Neural progenitor cell (in vitro differentiated cells): ENCODE measurements at regions not wholly inside any gene's neighbourhood (a gene's known extent, or its start where the extent isn't known, plus 50 kb on each side); places are given as distances from the start of the nearest gene placed in this dataset.

Source experiments
- DNase-seq: peaks from one replicate; pipeline ENCODE4 v3.0.0-alpha.2; 2016; ENCODE audit warnings: low spot score
- H2AFZ ChIP-seq: fragments of 200-600 bp; sonication (generic); replicated peaks from 2 replicates; pipeline ENCODE4 v1.6.1; 2016; ENCODE audit warnings: antibody characterized with exemption
- H3F3A ChIP-seq: fragments of 200-600 bp; sonication (generic); 2 replicates; pipeline ENCODE4 v1.6.1; 2016; ENCODE audit warnings: antibody characterized with exemption, low read depth
- H3K27ac ChIP-seq: fragments of 200-600 bp; sonication (generic); 2 replicates; pipeline ENCODE4 v1.5.1; 2016; ENCODE audit warnings: mild to moderate bottlenecking
- H3K27me3 ChIP-seq: fragments of 200-600 bp; sonication (generic); 2 replicates; pipeline ENCODE4 v1.6.1; 2016; ENCODE audit warnings: mild to moderate bottlenecking, moderate library complexity
- H3K36me3 ChIP-seq: fragments of 200-600 bp; sonication (generic); 2 replicates; pipeline ENCODE4 v1.5.1; 2016
- H3K4me1 ChIP-seq: fragments of 200-600 bp; sonication (generic); 2 replicates; pipeline ENCODE4 v1.6.1; 2016; ENCODE audit warnings: mixed run types
- H3K4me2 ChIP-seq: fragments of 200-600 bp; sonication (generic); 2 replicates; pipeline ENCODE4 v1.6.1; 2016
- H3K4me3 ChIP-seq: fragments of 200-600 bp; sonication (generic); 2 replicates; pipeline ENCODE4 v1.5.1; 2016
- H3K79me2 ChIP-seq: fragments of 200-600 bp; sonication (generic); 2 replicates; pipeline ENCODE4 v1.6.1; 2016; ENCODE audit warnings: low read depth
- H3K9ac ChIP-seq: fragments of 200-600 bp; sonication (generic); 2 replicates; pipeline ENCODE4 v1.6.1; 2016
- H3K9me3 ChIP-seq: fragments of 200-600 bp; sonication (generic); 2 replicates; pipeline ENCODE4 v1.5.1; 2016; ENCODE audit warnings: low read depth
- H4K20me1 ChIP-seq: fragments of 200-600 bp; sonication (generic); 2 replicates; pipeline ENCODE4 v1.6.1; 2016; ENCODE audit warnings: low read depth
- H3K27ac Mint-ChIP-seq: 3 replicates; pipeline ENCODE4 v1.8.0; 2021; ENCODE audit warnings: mixed read lengths
- H3K27me3 Mint-ChIP-seq: 2 replicates; pipeline ENCODE4 v1.8.0; 2022; ENCODE audit warnings: low read depth, mild to moderate bottlenecking, inconsistent platforms, moderate library complexity, mixed read lengths; ENCODE audit not compliant: insufficient read depth
- H3K36me3 Mint-ChIP-seq: 3 replicates; pipeline ENCODE4 v1.8.0; 2021; ENCODE audit warnings: mixed read lengths
- H3K4me1 Mint-ChIP-seq: 3 replicates; pipeline ENCODE4 v1.8.0; 2021; ENCODE audit warnings: mixed read lengths
- H3K4me3 Mint-ChIP-seq: 3 replicates; pipeline ENCODE4 v1.8.0; 2021; ENCODE audit warnings: mild to moderate bottlenecking, moderate library complexity, mixed read lengths
- H3K9me3 Mint-ChIP-seq: 3 replicates; pipeline ENCODE4 v1.8.0; 2020; ENCODE audit warnings: mixed read lengths
- EZH2 ChIP-seq: fragments of 200-600 bp; sonication (generic); IDR thresholded peaks from 2 replicates; pipeline ENCODE4 v1.6.1; 2017; ENCODE audit warnings: antibody characterized with exemption, mild to moderate bottlenecking, moderate library complexity
- EZH2phosphoT487 ChIP-seq: fragments of 200-600 bp; sonication (generic); IDR thresholded peaks from 2 replicates; pipeline ENCODE4 v1.6.1; 2017; ENCODE audit warnings: antibody characterized with exemption
- TF ChIP-seq, protein P1 (sequence below): fragments of 200-600 bp; sonication (generic); IDR thresholded peaks from 2 replicates; pipeline ENCODE4 v1.5.1; 2017; ENCODE audit warnings: antibody characterized with exemption, mild to moderate bottlenecking

DNA sequence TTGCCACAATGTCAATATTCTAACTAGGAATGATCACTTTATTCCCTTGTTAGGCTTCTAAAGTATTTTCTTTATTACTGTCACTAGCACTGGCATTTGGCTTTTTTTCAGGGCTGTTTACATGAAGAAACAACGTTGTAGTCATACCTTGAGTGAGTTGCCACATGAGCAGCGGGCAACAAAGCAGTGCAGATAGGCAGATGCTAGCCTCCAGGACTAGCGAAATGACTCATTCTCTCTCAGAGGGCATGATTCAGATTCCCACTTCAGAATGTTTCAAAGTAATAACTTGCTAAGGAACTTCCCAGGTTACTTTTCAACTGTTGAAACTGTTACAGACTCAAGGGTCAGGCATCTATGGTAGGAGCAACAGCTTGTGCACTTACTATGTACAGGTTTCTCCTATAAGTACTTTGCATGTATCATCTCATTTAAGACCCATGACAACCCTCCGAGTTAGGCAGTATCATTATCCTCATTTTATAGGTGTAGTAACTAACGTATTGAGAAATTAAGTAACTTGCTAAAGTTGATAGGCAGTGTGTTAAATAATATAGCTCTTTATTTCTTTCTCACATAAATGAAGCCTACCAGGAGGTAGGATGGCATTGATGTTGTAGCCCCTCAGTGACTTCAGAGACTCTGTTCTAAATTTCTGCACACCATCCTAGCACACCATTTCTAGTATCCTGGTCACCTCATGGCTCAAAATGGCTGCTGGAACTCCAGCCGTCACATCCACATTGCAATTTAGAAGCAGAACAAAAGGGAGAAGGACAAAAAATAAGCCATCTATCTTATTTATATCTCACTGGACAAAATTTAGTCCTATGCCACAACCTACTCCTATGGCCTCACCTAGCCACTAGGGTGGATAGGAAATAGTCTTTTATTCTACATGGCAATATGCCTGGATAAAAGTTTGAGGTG lies 83.3 kb downstream of the ICOS start:
- Mint-ChIP-seq H3K4me3 (no peak overlapping the region), H3K27me3 (peaks cover 2% of the 10 kb centered on the region), H3K9me3 (no peaks in the 10 kb centered on the region), H3K36me3 (no peaks in the 10 kb centered on the region), H3K27ac (no peak overlapping the region), H3K4me1 (peaks cover 3% of the 10 kb centered on the region)
- H3K79me2 ChIP-seq: no peaks in the 10 kb centered on the region
- peaks cover 4% of the 10 kb centered on the region for H3K4me1 ChIP-seq
- H3K9ac ChIP-seq: no peak overlapping the region
- TF ChIP-seq EZH2 (no peak), EZH2phosphoT487 (no peak)
- TF ChIP-seq, protein P1, sequence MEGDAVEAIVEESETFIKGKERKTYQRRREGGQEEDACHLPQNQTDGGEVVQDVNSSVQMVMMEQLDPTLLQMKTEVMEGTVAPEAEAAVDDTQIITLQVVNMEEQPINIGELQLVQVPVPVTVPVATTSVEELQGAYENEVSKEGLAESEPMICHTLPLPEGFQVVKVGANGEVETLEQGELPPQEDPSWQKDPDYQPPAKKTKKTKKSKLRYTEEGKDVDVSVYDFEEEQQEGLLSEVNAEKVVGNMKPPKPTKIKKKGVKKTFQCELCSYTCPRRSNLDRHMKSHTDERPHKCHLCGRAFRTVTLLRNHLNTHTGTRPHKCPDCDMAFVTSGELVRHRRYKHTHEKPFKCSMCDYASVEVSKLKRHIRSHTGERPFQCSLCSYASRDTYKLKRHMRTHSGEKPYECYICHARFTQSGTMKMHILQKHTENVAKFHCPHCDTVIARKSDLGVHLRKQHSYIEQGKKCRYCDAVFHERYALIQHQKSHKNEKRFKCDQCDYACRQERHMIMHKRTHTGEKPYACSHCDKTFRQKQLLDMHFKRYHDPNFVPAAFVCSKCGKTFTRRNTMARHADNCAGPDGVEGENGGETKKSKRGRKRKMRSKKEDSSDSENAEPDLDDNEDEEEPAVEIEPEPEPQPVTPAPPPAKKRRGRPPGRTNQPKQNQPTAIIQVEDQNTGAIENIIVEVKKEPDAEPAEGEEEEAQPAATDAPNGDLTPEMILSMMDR: no peak
- DNase-seq: no peak
- no peaks in the 10 kb centered on the region for H3K9me3 ChIP-seq
- no peak overlapping the region for H3K4me3 ChIP-seq
- no peak overlapping the region for H2AFZ ChIP-seq
- no peaks in the 10 kb centered on the region for H3K27me3 ChIP-seq
- no peaks in the 10 kb centered on the region for H4K20me1 ChIP-seq
- H3K4me2 ChIP-seq: no peak overlapping the region
- no peak overlapping the region for H3K27ac ChIP-seq
- no peaks in the 10 kb centered on the region for H3K36me3 ChIP-seq
- no peaks in the 10 kb centered on the region for H3F3A ChIP-seq

DNA sequence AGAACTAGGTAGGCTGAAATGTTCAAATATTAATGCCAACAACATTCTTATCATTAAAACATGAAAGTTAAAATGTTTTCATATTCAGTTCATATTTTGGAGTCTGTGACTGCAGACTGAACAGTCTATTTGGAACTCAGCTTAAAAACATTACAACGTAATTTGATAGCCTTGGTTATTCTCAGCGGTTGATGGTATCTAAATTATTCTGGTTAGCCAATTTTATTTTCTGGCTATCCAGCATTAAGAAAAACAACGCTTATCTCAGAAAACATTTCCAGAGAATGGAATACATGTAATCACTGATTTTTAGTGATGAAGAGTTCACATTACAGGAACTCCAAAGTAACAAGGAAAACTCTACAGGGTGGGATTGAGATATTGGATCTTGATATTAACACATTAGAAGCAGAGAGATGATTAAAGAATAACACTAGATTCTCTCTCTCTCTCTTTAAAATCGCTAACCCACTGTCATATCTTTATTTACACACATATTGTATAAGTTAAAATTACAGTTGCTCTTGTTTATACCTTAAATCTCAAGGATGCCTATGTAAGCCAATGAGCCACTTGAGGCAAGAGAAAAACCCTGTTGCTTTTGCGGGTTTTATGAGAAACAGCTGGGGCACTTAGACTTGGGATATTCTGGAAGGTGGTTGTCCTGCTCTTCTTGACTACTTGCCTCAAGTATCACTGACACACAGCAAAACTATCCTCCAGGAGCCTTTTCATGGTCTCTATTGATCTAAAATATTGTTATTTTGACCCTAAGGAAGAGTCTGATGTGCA lies 84.9 kb downstream of the ICOS start:
- Histone ChIP-seq H3K27ac (no peak overlapping the region), H3K36me3 (no peaks in the 10 kb centered on the region), H3K4me2 (no peak overlapping the region), H2AFZ (no peak overlapping the region), H3K27me3 (no peaks in the 10 kb centered on the region), H3K79me2 (no peaks in the 10 kb centered on the region), H3F3A (no peaks in the 10 kb centered on the region), H3K4me1 (peaks cover 4% of the 10 kb centered on the region), H3K9me3 (no peaks in the 10 kb centered on the region), H4K20me1 (no peaks in the 10 kb centered on the region), H3K4me3 (no peak overlapping the region), H3K9ac (no peak overlapping the region)
- no peak for TF ChIP-seq EZH2
- TF ChIP-seq, protein P1: no peak
- TF ChIP-seq EZH2phosphoT487: no peak
- H3K4me3 Mint-ChIP-seq: no peak overlapping the region
- peaks cover 5% of the 10 kb centered on the region for H3K4me1 Mint-ChIP-seq
- DNase-seq: no peak
- no peaks in the 10 kb centered on the region for H3K9me3 Mint-ChIP-seq
- H3K27ac Mint-ChIP-seq: no peak overlapping the region
- peaks cover 2% of the 10 kb centered on the region for H3K27me3 Mint-ChIP-seq
- H3K36me3 Mint-ChIP-seq: no peaks in the 10 kb centered on the region

DNA sequence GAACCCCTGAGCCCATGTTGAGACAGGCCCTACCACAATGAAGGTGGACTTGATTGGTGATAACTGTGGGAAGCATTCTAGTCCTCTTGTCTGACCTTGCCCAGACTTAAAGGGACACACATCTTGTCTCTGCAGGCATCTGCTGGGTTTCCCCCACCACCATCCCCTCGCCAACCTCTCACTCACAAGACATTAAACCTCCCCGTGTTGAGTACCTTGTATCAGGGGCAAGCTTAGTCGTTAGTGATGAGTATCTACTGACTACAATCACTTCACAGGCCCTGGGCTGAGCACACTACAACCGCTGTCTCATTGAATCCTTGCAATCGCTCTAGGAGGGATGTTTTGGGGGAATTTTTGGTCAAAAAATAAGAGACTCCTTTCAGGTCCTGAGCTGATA lies 86.0 kb downstream of the ICOS start:
- no peak overlapping the region for H3K4me3 Mint-ChIP-seq
- H3F3A ChIP-seq: no peaks in the 10 kb centered on the region
- no peaks in the 10 kb centered on the region for H3K79me2 ChIP-seq
- no peak for DNase-seq
- H3K27me3 Mint-ChIP-seq: no peaks in the 10 kb centered on the region
- H3K4me2 ChIP-seq: no peak overlapping the region
- H3K27ac ChIP-seq: no peak overlapping the region
- peak overlapping the region; percentile 12 for H2AFZ ChIP-seq
- no peaks in the 10 kb centered on the region for H3K9me3 ChIP-seq
- no peaks in the 10 kb centered on the region for H3K36me3 Mint-ChIP-seq
- no peaks in the 10 kb centered on the region for H3K36me3 ChIP-seq
- H3K27me3 ChIP-seq: no peaks in the 10 kb centered on the region
- peaks cover 5% of the 10 kb centered on the region for H3K4me1 Mint-ChIP-seq
- H3K4me3 ChIP-seq: no peak overlapping the region
- H3K4me1 ChIP-seq: peaks cover 4% of the 10 kb centered on the region
- no peak overlapping the region for H3K9ac ChIP-seq
- TF ChIP-seq EZH2phosphoT487 (no peak), EZH2 (no peak)
- TF ChIP-seq, protein P1: no peak
- no peak overlapping the region for H3K27ac Mint-ChIP-seq
- no peaks in the 10 kb centered on the region for H4K20me1 ChIP-seq
- no peaks in the 10 kb centered on the region for H3K9me3 Mint-ChIP-seq
